Testis (tissue), 2 donors: ENCODE measurements at regions not wholly inside any gene's neighbourhood (a gene's known extent, or its start where the extent isn't known, plus 50 kb on each side); places are given as distances from the start of the nearest gene placed in this dataset.

ENCODE experiments used
- POLR2A ChIP-seq: fragments of 450-650 bp; IDR thresholded peaks from one replicate; pipeline ENCODE4 v1.6.1; 2017; ENCODE audit warnings: antibody characterized with exemption, mild to moderate bottlenecking, moderate library complexity
- TF ChIP-seq, protein P1 (sequence below), 3 experiments: fragments of 450-650 bp in 2 of 3; fragments of 200-600 bp in 1 of 3; sonication (generic) in 1 of 3; IDR thresholded peaks; one replicate each; pipeline ENCODE4 v1.5.1; 2016 to 2019; ENCODE audit warnings: antibody characterized with exemption in 3 of 3, mild to moderate bottlenecking in 2 of 3, moderate library complexity in 1 of 3

DNA sequence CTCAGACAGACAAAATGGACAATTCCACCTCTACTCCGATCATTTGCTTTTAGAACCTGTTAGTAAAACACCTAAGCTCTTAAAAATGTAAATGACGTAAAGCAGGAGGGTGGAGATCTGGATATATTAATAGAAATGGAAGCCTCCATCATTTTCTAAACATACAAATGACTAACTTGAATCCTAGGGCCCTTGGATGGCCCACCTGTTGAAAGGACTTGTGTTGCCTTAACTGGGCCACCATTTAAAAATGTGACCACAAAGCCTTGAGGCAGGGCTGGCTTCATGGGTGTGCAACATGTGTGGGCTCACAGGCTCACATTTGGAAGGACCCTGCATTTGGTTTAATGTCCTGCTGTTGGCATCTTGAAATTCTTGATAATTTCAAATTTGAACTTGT lies 131.5 kb upstream of the PRMT8 start:
- TF ChIP-seq, protein P1, sequence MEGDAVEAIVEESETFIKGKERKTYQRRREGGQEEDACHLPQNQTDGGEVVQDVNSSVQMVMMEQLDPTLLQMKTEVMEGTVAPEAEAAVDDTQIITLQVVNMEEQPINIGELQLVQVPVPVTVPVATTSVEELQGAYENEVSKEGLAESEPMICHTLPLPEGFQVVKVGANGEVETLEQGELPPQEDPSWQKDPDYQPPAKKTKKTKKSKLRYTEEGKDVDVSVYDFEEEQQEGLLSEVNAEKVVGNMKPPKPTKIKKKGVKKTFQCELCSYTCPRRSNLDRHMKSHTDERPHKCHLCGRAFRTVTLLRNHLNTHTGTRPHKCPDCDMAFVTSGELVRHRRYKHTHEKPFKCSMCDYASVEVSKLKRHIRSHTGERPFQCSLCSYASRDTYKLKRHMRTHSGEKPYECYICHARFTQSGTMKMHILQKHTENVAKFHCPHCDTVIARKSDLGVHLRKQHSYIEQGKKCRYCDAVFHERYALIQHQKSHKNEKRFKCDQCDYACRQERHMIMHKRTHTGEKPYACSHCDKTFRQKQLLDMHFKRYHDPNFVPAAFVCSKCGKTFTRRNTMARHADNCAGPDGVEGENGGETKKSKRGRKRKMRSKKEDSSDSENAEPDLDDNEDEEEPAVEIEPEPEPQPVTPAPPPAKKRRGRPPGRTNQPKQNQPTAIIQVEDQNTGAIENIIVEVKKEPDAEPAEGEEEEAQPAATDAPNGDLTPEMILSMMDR (IDR thresholded peaks at IDR 0.05): no peak
- TF ChIP-seq POLR2A: no peak
